SK-N-MC (cell line): ENCODE measurements at regions not wholly inside any gene's neighbourhood (a gene's known extent, or its start where the extent isn't known, plus 50 kb on each side); places are given as distances from the start of the nearest gene placed in this dataset.
A peak's percentile ranks its signal among the peaks of the same experiment; 100 is the strongest.

Experiments used
- DNase-seq: peaks from one replicate; pipeline ENCODE4 v3.0.0-alpha.2; 2011; ENCODE audit warnings: low read depth, low spot score
- H3K27ac ChIP-seq: fragments of 200-600 bp; sonication (generic); 2 replicates; pipeline ENCODE4 v1.5.1; 2016; ENCODE audit warnings: mixed run types
- H3K36me3 ChIP-seq: fragments of 200-600 bp; sonication (generic); 2 replicates; pipeline ENCODE4 v1.6.1; 2017; ENCODE audit warnings: antibody characterized with exemption, low read length, mixed read lengths; ENCODE audit not compliant: insufficient read depth
- H3K4me3 ChIP-seq: fragments of 200-600 bp; sonication (generic); 2 replicates; pipeline ENCODE4 v1.5.1; 2016
- H3K9ac ChIP-seq: fragments of 200-600 bp; sonication (generic); 2 replicates; pipeline ENCODE4 v1.8.0; 2017; ENCODE audit warnings: mixed run types, mixed read lengths; ENCODE audit not compliant: insufficient read length
- H3K9me3 ChIP-seq: fragments of 200-600 bp; sonication (generic); 2 replicates; pipeline ENCODE4 v1.6.1; 2017; ENCODE audit warnings: low read depth, mild to moderate bottlenecking, antibody characterized with exemption, low read length, moderate library complexity, mixed read lengths
- EZH2 ChIP-seq: fragments of 200-600 bp; sonication (generic); IDR thresholded peaks from one replicate; pipeline ENCODE4 v1.6.1; 2017; ENCODE audit warnings: antibody characterized with exemption
- FOXP2 ChIP-seq: optimal IDR thresholded peaks from 2 replicates; pipeline ENCODE3; 2011; ENCODE audit warnings: mild to moderate bottlenecking, moderate library complexity; ENCODE audit not compliant: insufficient read depth; ENCODE audit errors: extremely low read length, control extremely low read depth
- POLR2AphosphoS5 ChIP-seq: IDR thresholded peaks from 2 replicates; pipeline ENCODE4 v1.6.1; 2012; ENCODE audit warnings: mild to moderate bottlenecking, low read depth, low read length, borderline replicate concordance

DNA sequence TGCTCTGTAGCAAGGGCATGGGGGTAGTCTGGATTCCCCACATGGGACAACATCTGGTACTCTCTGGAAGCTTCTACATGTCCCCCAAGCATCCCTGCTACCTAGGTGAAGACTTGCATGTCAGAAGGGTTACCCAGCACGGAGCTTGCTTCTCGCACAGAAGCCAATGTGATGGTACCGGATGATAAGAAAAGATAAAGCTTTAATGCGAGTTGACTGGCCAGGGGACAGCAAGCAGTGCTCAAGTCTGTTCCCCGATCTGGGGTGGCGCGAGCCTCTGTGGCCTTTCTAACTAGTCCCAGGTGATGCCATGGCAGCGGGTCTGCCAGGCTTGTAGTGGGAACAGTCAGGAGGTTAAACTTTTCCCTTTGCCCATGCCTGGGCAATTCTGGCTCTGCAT lies 70.0 kb upstream of the TIAM2 start:
- Histone ChIP-seq H3K4me3 (no peak overlapping the region), H3K27ac (no peak overlapping the region), H3K36me3 (no peaks in the 10 kb centered on the region), H3K9ac (no peak overlapping the region), H3K9me3 (no peaks in the 10 kb centered on the region)
- no peak for DNase-seq
- TF ChIP-seq FOXP2 = no peak

GRCh38 chr6:154926366-154926765 lies 68.7 kb upstream of the TIAM2 start:
- H3K4me3 ChIP-seq = no peak overlapping the region
- H3K27ac ChIP-seq = no peak overlapping the region
- TF ChIP-seq POLR2AphosphoS5 (no peak), EZH2 (no peak), FOXP2 (no peak)
- no peak for DNase-seq
- H3K36me3 ChIP-seq = no peaks in the 10 kb centered on the region
- H3K9me3 ChIP-seq = no peaks in the 10 kb centered on the region
- no peak overlapping the region for H3K9ac ChIP-seq

GRCh38 chr6:154928325-154928922 lies 66.7 kb upstream of the TIAM2 start:
- no peak overlapping the region for H3K27ac ChIP-seq
- DNase-seq = peak; percentile 50
- H3K36me3 ChIP-seq = no peaks in the 10 kb centered on the region
- no peak overlapping the region for H3K4me3 ChIP-seq
- no peaks in the 10 kb centered on the region for H3K9me3 ChIP-seq
- no peak overlapping the region for H3K9ac ChIP-seq
- TF ChIP-seq FOXP2 (no peak), EZH2 (no peak), POLR2AphosphoS5 (no peak)

- Histone ChIP-seq H3K9ac (no peak overlapping the region), H3K9me3 (no peaks in the 10 kb centered on the region), H3K36me3 (no peaks in the 10 kb centered on the region), H3K4me3 (no peak overlapping the region), H3K27ac (peak overlapping the region; percentile 11; the same call in 1 of the 2 replicates)
- no peak for TF ChIP-seq POLR2AphosphoS5
- TF ChIP-seq FOXP2 = no peak
- TF ChIP-seq EZH2 = no peak
- no peak for DNase-seq
Measured at GRCh38 chr6:154930451-154930851, 64.7 kb upstream of the TIAM2 start.

GRCh38 chr6:154931711-154932424 lies 63.2 kb upstream of the TIAM2 start:
- DNase-seq = no peak
- no peaks in the 10 kb centered on the region for H3K9me3 ChIP-seq
- H3K36me3 ChIP-seq = no peaks in the 10 kb centered on the region
- TF ChIP-seq FOXP2 = no peak
- no peak for TF ChIP-seq POLR2AphosphoS5
- peak overlapping the region; percentile 88 for H3K27ac ChIP-seq
- H3K4me3 ChIP-seq = peak overlapping the region; percentile 64
- peak overlapping the region; percentile 48 for H3K9ac ChIP-seq

- no peaks in the 10 kb centered on the region for H3K9me3 ChIP-seq
- peak; percentile 85 for DNase-seq
- H3K4me3 ChIP-seq = peak overlapping the region; percentile 64
- peak; percentile 32; the same call in 1 of the 2 replicates for TF ChIP-seq POLR2AphosphoS5
- no peak for TF ChIP-seq EZH2
- TF ChIP-seq FOXP2 = peak; percentile 99
- peak overlapping the region; percentile 88 for H3K27ac ChIP-seq
- H3K36me3 ChIP-seq = no peaks in the 10 kb centered on the region
- H3K9ac ChIP-seq = peak overlapping the region; percentile 22
Measured at GRCh38 chr6:154932515-154933027, 62.5 kb upstream of the TIAM2 start.

DNA sequence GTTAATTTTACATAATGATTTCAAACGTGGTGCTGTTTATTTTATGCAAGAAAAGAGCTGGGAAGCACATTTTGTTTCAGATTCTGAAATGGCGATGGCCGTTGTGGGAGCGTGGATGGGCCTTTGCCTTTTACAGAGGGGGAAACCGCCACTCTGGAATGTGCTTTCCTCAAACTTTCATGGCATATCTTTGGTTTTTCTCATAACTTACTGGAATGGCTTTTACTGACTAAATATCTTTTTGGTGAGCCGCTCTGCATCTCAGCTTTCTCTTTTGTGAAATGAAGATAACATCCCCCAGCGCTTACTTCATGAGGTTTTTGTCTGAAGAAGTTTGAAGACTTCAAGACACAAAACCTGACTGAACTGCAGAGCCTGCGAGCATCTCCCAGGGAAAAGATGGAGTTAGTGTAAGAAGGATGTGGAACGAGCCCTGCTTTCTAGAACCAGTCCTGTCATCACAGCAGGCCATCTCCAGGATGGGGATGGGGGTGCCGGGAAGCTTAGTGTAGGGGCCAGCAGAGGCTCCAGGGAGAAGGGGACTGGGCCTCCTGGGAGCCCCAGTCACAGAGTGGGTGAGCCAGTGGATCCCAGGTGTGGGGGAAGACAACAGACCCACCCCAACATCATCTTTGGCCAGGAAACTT lies 61.8 kb upstream of the TIAM2 start:
- Histone ChIP-seq H3K36me3 (no peaks in the 10 kb centered on the region), H3K27ac (peak overlapping the region; percentile 88), H3K9ac (no peak overlapping the region), H3K9me3 (no peaks in the 10 kb centered on the region), H3K4me3 (peak overlapping the region; percentile 64)
- DNase-seq = no peak
- TF ChIP-seq FOXP2 (no peak), EZH2 (no peak), POLR2AphosphoS5 (no peak)

DNA sequence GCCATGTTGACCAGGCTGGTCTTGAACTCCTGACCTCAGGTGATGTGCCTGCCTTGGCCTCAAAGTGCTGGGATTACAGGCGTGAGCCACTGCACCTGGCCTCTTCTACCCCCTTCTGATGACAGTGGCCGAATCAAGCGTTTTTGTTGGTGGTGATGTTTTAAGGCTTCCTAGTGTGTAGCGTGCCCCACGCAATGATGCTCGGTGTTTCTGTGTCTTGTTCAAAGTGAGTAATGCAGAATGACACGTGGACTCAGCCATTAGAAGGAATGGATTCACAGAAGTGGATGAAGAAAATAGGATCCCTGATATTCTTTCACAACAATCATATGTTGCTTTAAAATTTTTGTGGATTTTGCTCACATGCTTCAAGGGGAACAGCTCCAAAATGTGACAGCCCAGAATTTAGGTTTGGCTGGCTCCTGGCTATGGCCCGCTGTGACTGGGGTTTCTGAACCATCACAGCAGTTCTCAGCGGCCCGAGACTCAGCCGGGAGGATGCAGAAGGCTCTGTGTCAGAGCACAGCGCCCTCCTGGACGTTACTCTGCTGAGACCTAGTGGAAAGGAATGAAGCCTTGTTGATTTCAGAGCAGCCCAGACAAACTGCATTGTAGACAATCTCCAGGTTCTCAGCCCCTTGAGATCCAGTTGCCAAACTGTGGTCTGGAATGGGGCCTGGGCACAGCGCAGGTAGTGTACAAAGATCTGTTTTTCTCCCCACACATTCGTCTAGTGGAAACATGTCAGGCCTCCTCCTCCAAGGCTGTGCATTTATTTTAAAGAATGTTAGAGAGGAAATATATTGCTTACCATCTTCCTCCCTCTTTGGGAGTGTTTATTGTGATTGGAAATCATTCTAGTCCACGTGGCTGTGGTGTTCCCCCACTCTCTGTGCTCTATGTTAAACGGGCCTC lies 57.6 kb upstream of the TIAM2 start:
- DNase-seq = no peak
- Histone ChIP-seq H3K27ac (no peak overlapping the region), H3K9me3 (no peaks in the 10 kb centered on the region), H3K36me3 (no peaks in the 10 kb centered on the region), H3K4me3 (no peak overlapping the region), H3K9ac (no peak overlapping the region)
- TF ChIP-seq POLR2AphosphoS5 (no peak), EZH2 (no peak), FOXP2 (no peak)
